ENCODE measurements at regions not wholly inside any gene's neighbourhood (a gene's known extent, or its start where the extent isn't known, plus 50 kb on each side); places are given as distances from the start of the nearest gene placed in this dataset.

DNA sequence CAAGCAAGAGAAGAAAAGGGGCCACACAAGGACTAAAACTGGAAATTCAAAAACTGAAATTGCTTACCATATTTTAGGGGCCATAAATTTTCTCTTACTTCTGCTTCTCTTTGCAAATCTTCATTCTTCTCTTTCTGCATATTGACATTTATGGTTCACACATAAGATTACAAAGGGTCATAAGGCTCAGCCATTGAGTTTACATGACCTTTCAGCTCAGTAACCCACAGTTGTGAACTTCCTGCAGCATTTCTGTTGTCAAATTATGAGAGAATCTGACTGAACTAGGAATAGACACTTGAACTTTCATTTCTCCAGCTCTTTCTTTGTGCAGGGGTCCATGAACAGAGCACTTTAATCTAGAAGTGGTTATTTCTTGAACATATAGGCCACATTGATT lies 434.8 kb upstream of the CT83 start:
- Histone ChIP-seq H3K4me3 (no peak overlapping the region), H3K36me3 (no peaks in the 10 kb centered on the region), H3K27ac (no peak overlapping the region), H3K27me3 (no peaks in the 10 kb centered on the region), H3K9me3 (no peaks in the 10 kb centered on the region), H3K4me1 (no peaks in the 10 kb centered on the region)
- no peak for ATAC-seq
- TF ChIP-seq, protein P1, sequence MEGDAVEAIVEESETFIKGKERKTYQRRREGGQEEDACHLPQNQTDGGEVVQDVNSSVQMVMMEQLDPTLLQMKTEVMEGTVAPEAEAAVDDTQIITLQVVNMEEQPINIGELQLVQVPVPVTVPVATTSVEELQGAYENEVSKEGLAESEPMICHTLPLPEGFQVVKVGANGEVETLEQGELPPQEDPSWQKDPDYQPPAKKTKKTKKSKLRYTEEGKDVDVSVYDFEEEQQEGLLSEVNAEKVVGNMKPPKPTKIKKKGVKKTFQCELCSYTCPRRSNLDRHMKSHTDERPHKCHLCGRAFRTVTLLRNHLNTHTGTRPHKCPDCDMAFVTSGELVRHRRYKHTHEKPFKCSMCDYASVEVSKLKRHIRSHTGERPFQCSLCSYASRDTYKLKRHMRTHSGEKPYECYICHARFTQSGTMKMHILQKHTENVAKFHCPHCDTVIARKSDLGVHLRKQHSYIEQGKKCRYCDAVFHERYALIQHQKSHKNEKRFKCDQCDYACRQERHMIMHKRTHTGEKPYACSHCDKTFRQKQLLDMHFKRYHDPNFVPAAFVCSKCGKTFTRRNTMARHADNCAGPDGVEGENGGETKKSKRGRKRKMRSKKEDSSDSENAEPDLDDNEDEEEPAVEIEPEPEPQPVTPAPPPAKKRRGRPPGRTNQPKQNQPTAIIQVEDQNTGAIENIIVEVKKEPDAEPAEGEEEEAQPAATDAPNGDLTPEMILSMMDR (IDR thresholded peaks at IDR 0.05) = no peak
- TF ChIP-seq POLR2A (IDR thresholded peaks at IDR 0.05) (no peak), POLR2AphosphoS5 (IDR thresholded peaks at IDR 0.05) (no peak), EP300 (IDR thresholded peaks at IDR 0.05) (no peak)

DNA sequence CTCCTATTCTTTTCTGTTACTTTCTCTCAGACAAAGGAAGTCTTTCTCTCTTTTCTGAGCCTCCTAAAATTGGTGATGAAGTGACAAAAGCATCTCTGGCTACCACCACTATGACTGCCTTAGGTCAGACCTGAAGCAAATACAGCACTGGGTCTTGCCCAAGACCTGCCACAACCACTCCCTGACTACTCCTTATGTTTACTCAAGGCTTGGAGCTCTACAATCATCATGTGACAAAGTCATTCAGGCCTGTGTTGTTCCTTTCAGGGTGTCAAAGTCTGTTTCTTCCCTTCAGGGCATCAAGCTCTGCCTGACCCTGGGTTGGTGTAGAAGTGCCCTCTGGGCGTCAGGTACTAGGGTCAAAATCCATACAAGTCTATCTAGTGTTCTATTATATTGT lies 419.2 kb upstream of the CT83 start:
- no peaks in the 10 kb centered on the region for H3K4me1 ChIP-seq
- WGBS, 2 donors (ENCODE audit: low coverage in 1 of 2) = no CpG with 5 or more reads among the region's 1 CpG
- H3K36me3 ChIP-seq = no peaks in the 10 kb centered on the region
- H3K9me3 ChIP-seq = no peaks in the 10 kb centered on the region
- H3K27me3 ChIP-seq = no peaks in the 10 kb centered on the region
- TF ChIP-seq POLR2AphosphoS5 (IDR thresholded peaks at IDR 0.05) (no peak), EP300 (IDR thresholded peaks at IDR 0.05) (no peak), POLR2A (IDR thresholded peaks at IDR 0.05) (no peak)
- TF ChIP-seq, protein P1 (IDR thresholded peaks at IDR 0.05) = no peak
- no peak overlapping the region for H3K27ac ChIP-seq
- H3K4me3 ChIP-seq = no peak overlapping the region
- ATAC-seq = no peak

DNA sequence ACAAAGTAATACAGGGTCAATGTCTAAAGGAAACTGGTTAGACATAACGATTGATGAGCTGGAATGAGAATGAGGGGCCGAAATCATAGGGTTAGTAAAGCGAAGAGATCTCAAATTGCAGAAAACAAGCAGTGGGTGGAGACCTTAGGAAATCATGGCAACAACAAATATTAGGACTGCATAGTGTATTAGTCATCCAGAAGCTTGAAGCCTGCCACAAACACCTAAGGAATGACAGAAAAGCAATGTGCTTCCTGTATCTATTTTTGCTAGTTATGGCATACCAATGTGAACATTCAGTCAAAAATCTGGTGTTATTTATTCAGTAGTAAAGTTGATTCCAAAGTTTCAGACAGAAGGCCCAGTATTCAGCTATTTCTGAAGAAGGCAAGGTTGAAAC lies 410.9 kb upstream of the CT83 start:
- no peak overlapping the region for H3K27ac ChIP-seq
- TF ChIP-seq, protein P1 (IDR thresholded peaks at IDR 0.05) = no peak
- TF ChIP-seq POLR2AphosphoS5 (IDR thresholded peaks at IDR 0.05) = no peak
- H3K9me3 ChIP-seq = no peaks in the 10 kb centered on the region
- H3K36me3 ChIP-seq = no peaks in the 10 kb centered on the region
- no peaks in the 10 kb centered on the region for H3K4me1 ChIP-seq
- WGBS, 2 donors (ENCODE audit: low coverage in 1 of 2) = 24 to 44% methylated on average over 3 of the region's 3 CpGs
- no peak overlapping the region for H3K4me3 ChIP-seq
- no peak for ATAC-seq
- H3K27me3 ChIP-seq = no peaks in the 10 kb centered on the region

DNA sequence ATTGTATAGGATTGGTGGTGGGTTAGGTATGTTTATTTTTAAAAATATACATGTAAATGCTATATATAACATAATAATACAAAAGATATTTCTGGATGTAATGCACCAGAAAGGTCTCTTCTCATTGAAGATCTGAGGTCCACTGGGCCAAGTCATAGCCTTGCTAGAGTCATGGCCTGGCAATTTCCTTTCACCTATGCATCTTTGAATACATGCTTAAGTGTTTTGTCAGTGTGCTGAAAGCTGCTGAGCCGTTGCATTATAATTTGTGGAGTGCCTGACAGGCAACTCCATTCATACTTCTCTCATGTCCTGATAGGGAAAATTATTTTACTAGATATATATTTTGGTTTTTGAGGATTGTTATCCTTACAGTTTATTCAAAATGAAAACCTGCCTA lies 410.2 kb upstream of the CT83 start:
- Histone ChIP-seq H3K4me3 (no peak overlapping the region), H3K4me1 (no peaks in the 10 kb centered on the region), H3K27ac (no peak overlapping the region), H3K27me3 (no peaks in the 10 kb centered on the region), H3K9me3 (no peaks in the 10 kb centered on the region), H3K36me3 (no peaks in the 10 kb centered on the region)
- WGBS, 2 donors (ENCODE audit: low coverage in 1 of 2) = 36% methylated on average over 1 of the region's 1 CpG; no CpG with 5 or more reads in 1 of the 2 donors
- ATAC-seq = no peak
- TF ChIP-seq POLR2A (IDR thresholded peaks at IDR 0.05) = no peak
- TF ChIP-seq, protein P1 (IDR thresholded peaks at IDR 0.05) = no peak

DNA sequence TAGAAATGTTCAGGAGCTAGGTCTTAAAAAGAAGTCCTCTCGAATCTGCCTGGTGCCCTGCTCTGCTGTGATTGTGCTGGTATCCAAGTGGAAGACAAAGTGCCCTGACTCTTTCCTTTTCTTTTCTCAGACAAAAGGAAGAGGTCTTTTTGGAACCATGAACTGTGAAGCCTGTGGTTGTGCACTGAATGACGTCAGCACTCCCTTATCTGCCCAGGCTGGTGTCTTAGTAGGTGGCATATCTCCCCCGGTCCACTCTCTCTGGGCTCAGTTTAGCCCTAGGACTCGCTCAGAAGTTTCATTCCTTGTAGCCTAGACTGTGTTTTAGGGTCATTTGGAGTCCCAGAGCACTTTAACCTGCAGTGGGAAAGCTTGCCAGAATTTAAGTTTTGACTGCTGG lies 400.3 kb upstream of the CT83 start:
- Histone ChIP-seq H3K9me3 (no peaks in the 10 kb centered on the region), H3K27ac (no peak overlapping the region), H3K4me1 (no peaks in the 10 kb centered on the region), H3K27me3 (no peaks in the 10 kb centered on the region), H3K36me3 (no peaks in the 10 kb centered on the region), H3K4me3 (no peak overlapping the region)
- TF ChIP-seq POLR2AphosphoS5 (IDR thresholded peaks at IDR 0.05) = no peak
- no peak for TF ChIP-seq EP300 (IDR thresholded peaks at IDR 0.05)
- no peak for TF ChIP-seq POLR2A (IDR thresholded peaks at IDR 0.05)
- TF ChIP-seq, protein P1 (IDR thresholded peaks at IDR 0.05) = no peak
- no peak for ATAC-seq
- WGBS, 2 donors (ENCODE audit: low coverage in 1 of 2) = 40 to 51% methylated on average over 1 to 3 of the region's 4 CpGs
